Loucy (cell line): ENCODE measurements at regions not wholly inside any gene's neighbourhood (a gene's known extent, or its start where the extent isn't known, plus 50 kb on each side); places are given as distances from the start of the nearest gene placed in this dataset.

Experiments used
- H2AFZ ChIP-seq: fragments of 200-600 bp; sonication (generic); 2 replicates; pipeline ENCODE4 v1.6.0; 2016; ENCODE audit warnings: antibody characterized with exemption, mild to moderate bottlenecking, low read length, moderate library complexity
- H3F3A ChIP-seq: fragments of 200-600 bp; 2 replicates; pipeline ENCODE4 v1.6.0; 2016; ENCODE audit warnings: antibody characterized with exemption, low read depth, mild to moderate bottlenecking
- H3K27me3 ChIP-seq: fragments of 200-600 bp; sonication (generic); 2 replicates; pipeline ENCODE4 v1.6.1; 2014; ENCODE audit warnings: low read length, mild to moderate bottlenecking; ENCODE audit not compliant: insufficient read depth, poor library complexity, severe bottlenecking
- H3K36me3 ChIP-seq: fragments of 200-600 bp; sonication (generic); 2 replicates; pipeline ENCODE4 v1.6.1; 2016; ENCODE audit warnings: low read length; ENCODE audit not compliant: insufficient read depth
- H3K4me1 ChIP-seq: fragments of 200-600 bp; sonication (generic); 2 replicates; pipeline ENCODE4 v1.5.1; 2014; ENCODE audit warnings: low read length, mild to moderate bottlenecking; ENCODE audit not compliant: insufficient read depth, poor library complexity, severe bottlenecking
- H3K4me2 ChIP-seq: fragments of 200-600 bp; sonication (generic); 2 replicates; pipeline ENCODE4 v1.6.0; 2014; ENCODE audit warnings: antibody characterized with exemption, low read length, low read depth, mild to moderate bottlenecking; ENCODE audit not compliant: poor library complexity, severe bottlenecking
- H3K4me3 ChIP-seq: fragments of 200-600 bp; sonication (generic); 2 replicates; pipeline ENCODE4 v1.5.1; 2014; ENCODE audit warnings: low read length, mild to moderate bottlenecking, mixed read lengths; ENCODE audit not compliant: poor library complexity, severe bottlenecking
- H3K79me2 ChIP-seq: fragments of 200-600 bp; sonication (generic); 2 replicates; pipeline ENCODE4 v1.6.1; 2014; ENCODE audit warnings: low read length; ENCODE audit not compliant: insufficient read depth
- H3K9ac ChIP-seq: fragments of 200-600 bp; sonication (generic); 2 replicates; pipeline ENCODE4 v1.6.0; 2014; ENCODE audit warnings: mild to moderate bottlenecking, low read depth, low read length, moderate library complexity; ENCODE audit not compliant: poor library complexity, severe bottlenecking
- H3K9me2 ChIP-seq: fragments of 200-600 bp; sonication (generic); replicated peaks from 2 replicates; pipeline ENCODE4 v1.6.1; 2016; ENCODE audit warnings: low read depth, low read length, mixed read lengths
- H3K9me3 ChIP-seq: fragments of 200-600 bp; sonication (generic); 2 replicates; pipeline ENCODE4 v1.6.1; 2014; ENCODE audit warnings: mild to moderate bottlenecking, antibody characterized with exemption, low read length, low read depth; ENCODE audit not compliant: insufficient read depth
- H4K20me1 ChIP-seq: fragments of 200-600 bp; sonication (generic); 2 replicates; pipeline ENCODE4 v1.6.0; 2014; ENCODE audit warnings: antibody characterized with exemption, low read length, mild to moderate bottlenecking; ENCODE audit not compliant: insufficient read depth, poor library complexity, severe bottlenecking
- EZH2phosphoT487 ChIP-seq: fragments of 200-600 bp; IDR thresholded peaks from 2 replicates; pipeline ENCODE4 v1.6.1; 2018; ENCODE audit warnings: antibody characterized with exemption, mild to moderate bottlenecking, moderate library complexity, borderline replicate concordance
- TF ChIP-seq, protein P1 (sequence below): fragments of 200-600 bp; sonication (generic); conservative IDR thresholded peaks from 2 replicates; pipeline ENCODE4 v1.5.1; 2014; ENCODE audit warnings: mild to moderate bottlenecking, antibody characterized with exemption, low read length

DNA sequence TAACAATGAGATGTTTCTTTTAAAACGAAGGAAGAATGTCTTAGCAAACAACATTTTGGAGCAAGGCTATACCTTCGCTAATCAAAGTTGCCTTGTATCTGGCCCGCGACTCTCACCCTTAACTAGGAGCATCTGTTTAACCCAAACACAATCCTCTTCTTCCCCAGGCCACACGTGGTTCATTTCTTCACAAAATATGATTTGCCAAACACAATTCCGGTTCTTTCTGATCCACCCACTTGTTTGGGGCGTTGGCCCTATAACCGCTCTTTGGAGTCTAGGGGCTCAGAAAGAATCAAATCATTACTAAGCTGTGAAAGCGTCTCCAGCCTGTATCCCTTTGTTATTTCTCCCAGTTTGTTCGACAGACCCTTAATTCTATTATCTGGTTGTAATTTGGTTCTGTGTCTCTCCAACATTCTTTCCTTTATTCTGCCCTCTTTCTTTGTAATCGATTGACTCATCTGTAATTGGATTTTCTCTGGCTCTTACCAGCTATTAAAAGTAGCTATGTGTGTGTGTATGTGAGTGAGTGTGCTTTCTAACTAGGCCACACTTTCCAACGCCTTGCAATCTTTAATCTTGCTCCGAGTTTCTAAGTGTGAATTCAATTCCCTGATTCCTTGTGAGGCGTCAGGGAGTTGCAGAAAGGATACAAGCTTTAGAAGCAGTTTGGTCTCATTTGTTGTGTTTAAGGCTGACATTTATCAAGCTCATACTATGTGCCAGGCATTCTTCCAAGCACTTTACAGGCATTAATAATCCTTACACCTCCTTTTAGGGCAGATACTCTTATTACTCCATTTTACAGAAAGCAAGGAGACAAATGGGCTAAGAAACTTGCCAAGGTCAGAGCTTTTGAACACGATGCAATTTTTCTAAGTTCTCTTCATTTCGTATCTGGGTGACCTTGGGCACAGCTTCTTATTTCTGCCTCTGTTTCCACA lies 138.6 kb upstream of the CPEB2 start:
- no peak overlapping the region for H3K4me2 ChIP-seq
- H3K27me3 ChIP-seq: no peaks in the 10 kb centered on the region
- no peaks in the 10 kb centered on the region for H3K9me3 ChIP-seq
- no peak overlapping the region for H3K9ac ChIP-seq
- TF ChIP-seq, protein P1, sequence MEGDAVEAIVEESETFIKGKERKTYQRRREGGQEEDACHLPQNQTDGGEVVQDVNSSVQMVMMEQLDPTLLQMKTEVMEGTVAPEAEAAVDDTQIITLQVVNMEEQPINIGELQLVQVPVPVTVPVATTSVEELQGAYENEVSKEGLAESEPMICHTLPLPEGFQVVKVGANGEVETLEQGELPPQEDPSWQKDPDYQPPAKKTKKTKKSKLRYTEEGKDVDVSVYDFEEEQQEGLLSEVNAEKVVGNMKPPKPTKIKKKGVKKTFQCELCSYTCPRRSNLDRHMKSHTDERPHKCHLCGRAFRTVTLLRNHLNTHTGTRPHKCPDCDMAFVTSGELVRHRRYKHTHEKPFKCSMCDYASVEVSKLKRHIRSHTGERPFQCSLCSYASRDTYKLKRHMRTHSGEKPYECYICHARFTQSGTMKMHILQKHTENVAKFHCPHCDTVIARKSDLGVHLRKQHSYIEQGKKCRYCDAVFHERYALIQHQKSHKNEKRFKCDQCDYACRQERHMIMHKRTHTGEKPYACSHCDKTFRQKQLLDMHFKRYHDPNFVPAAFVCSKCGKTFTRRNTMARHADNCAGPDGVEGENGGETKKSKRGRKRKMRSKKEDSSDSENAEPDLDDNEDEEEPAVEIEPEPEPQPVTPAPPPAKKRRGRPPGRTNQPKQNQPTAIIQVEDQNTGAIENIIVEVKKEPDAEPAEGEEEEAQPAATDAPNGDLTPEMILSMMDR: no peak
- no peak for TF ChIP-seq EZH2phosphoT487
- H4K20me1 ChIP-seq: no peaks in the 10 kb centered on the region
- H2AFZ ChIP-seq: no peak overlapping the region
- H3K36me3 ChIP-seq: no peaks in the 10 kb centered on the region
- no peaks in the 10 kb centered on the region for H3K4me1 ChIP-seq
- H3F3A ChIP-seq: no peaks in the 10 kb centered on the region
- no peaks in the 10 kb centered on the region for H3K9me2 ChIP-seq
- no peaks in the 10 kb centered on the region for H3K79me2 ChIP-seq
- H3K4me3 ChIP-seq: no peak overlapping the region

DNA sequence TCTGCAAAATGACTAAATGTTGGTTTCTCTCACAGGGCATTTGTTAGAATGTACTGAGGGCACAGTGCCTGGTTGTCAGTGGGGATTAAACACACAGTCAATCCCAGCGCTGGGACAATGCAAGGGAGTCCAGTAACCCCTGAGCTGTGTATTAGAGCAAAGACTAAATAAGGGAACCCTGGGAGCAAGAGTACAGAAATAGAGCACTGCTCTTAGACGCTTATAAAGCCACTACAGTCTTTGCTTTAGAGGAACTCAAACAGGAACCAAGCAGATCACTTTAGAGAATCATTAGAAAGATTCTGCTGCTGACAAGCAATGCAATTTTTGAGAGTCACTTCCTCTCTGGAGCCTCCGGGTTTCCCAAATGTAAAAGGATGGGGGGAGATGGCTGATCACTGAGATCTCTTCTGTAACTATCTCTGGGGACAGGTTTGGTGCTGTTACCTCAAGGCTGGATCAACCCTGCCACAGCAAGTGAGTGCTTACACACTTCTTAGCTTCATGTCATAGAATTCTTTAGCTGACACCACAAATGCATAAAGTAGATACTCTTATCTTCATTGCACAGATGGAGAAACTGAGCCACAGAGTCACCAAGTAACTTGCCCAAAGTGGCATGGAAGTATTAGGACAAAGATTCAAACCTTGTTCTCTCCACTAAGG lies 137.8 kb upstream of the CPEB2 start:
- Histone ChIP-seq H3K4me2 (no peak overlapping the region), H3K36me3 (no peaks in the 10 kb centered on the region), H2AFZ (no peak overlapping the region), H3K27me3 (no peaks in the 10 kb centered on the region), H4K20me1 (no peaks in the 10 kb centered on the region), H3K9me2 (no peaks in the 10 kb centered on the region), H3K9ac (no peak overlapping the region), H3F3A (no peaks in the 10 kb centered on the region), H3K4me3 (no peak overlapping the region), H3K79me2 (no peaks in the 10 kb centered on the region), H3K9me3 (no peaks in the 10 kb centered on the region), H3K4me1 (no peaks in the 10 kb centered on the region)
- TF ChIP-seq EZH2phosphoT487: no peak
- TF ChIP-seq, protein P1: no peak

DNA sequence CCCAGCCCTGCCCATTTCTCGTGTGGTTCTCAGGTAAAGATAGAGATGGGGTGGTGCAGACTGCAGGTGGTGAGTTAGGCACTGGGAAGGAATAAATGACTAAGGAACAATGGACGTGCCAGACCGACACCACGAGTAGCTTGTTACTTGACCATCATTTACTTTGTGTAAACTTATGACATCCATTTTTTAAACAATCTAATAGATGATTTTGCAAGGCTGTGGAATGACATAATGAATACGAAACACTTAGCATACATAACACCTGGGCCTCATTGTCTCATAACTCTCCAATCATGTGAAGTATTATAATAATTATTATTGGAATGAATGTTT lies 137.3 kb upstream of the CPEB2 start:
- H4K20me1 ChIP-seq: no peaks in the 10 kb centered on the region
- H3K4me2 ChIP-seq: no peak overlapping the region
- no peaks in the 10 kb centered on the region for H3K79me2 ChIP-seq
- H3K4me1 ChIP-seq: no peaks in the 10 kb centered on the region
- no peaks in the 10 kb centered on the region for H3F3A ChIP-seq
- no peaks in the 10 kb centered on the region for H3K36me3 ChIP-seq
- no peaks in the 10 kb centered on the region for H3K9me3 ChIP-seq
- no peaks in the 10 kb centered on the region for H3K9me2 ChIP-seq
- H2AFZ ChIP-seq: no peak overlapping the region
- H3K4me3 ChIP-seq: no peak overlapping the region
- no peaks in the 10 kb centered on the region for H3K27me3 ChIP-seq
- no peak for TF ChIP-seq EZH2phosphoT487
- TF ChIP-seq, protein P1: no peak
- H3K9ac ChIP-seq: no peak overlapping the region
